SU-DHL-6 (cell line): ENCODE measurements at regions not wholly inside any gene's neighbourhood (a gene's known extent, or its start where the extent isn't known, plus 50 kb on each side); places are given as distances from the start of the nearest gene placed in this dataset.

Experiments
- CTCF ChIP-seq: fragments of 200-600 bp; sonication (generic); IDR thresholded peaks from one replicate; pipeline ENCODE4 v1.5.1; 2017; ENCODE audit warnings: antibody characterized with exemption, mild to moderate bottlenecking, low read length, moderate library complexity; ENCODE audit not compliant: insufficient read depth, poor library complexity, severe bottlenecking
- EZH2phosphoT487 ChIP-seq: fragments of 200-600 bp; sonication (generic), shearing (Covaris generic); conservative IDR thresholded peaks from 2 replicates; pipeline ENCODE4 v1.6.1; 2018; ENCODE audit warnings: mild to moderate bottlenecking, antibody characterized with exemption, low read length, moderate library complexity, mixed read lengths

GRCh38 chr5:38790268-38790667 lies 55.5 kb upstream of the OSMR start:
- TF ChIP-seq CTCF (no peak), EZH2phosphoT487 (no peak)
